H9 (cell line): ENCODE measurements at regions not wholly inside any gene's neighbourhood (a gene's known extent, or its start where the extent isn't known, plus 50 kb on each side); places are given as distances from the start of the nearest gene placed in this dataset.

ENCODE experiments used
- DNase-seq: peaks from one replicate; pipeline ENCODE4 v3.0.0-alpha.2; 2017
- H2AFZ ChIP-seq: one replicate; pipeline ENCODE4 v1.6.1; 2013; ENCODE audit warnings: mild to moderate bottlenecking, low read length, control low read depth, moderate library complexity
- H2AK5ac ChIP-seq: 2 replicates; pipeline ENCODE4 v1.6.1; 2013; ENCODE audit warnings: low read length, control low read depth, mixed read lengths; ENCODE audit not compliant: insufficient read length
- H2BK120ac ChIP-seq: one replicate; pipeline ENCODE4 v1.6.1; 2013; ENCODE audit warnings: low read depth, mild to moderate bottlenecking, low read length, control low read depth, inconsistent platforms; ENCODE audit not compliant: poor library complexity, severe bottlenecking
- H2BK12ac ChIP-seq: 2 replicates; pipeline ENCODE4 v1.6.1; 2013; ENCODE audit warnings: low read length, control low read depth, mixed read lengths, low read depth; ENCODE audit not compliant: insufficient read length
- H2BK15ac ChIP-seq: 2 replicates; pipeline ENCODE4 v1.6.1; 2013; ENCODE audit warnings: low read depth, low read length, control low read depth
- H2BK20ac ChIP-seq: one replicate; pipeline ENCODE4 v1.6.1; 2013; ENCODE audit warnings: low read depth, mild to moderate bottlenecking, low read length, control low read depth, inconsistent platforms; ENCODE audit not compliant: poor library complexity, severe bottlenecking
- H2BK5ac ChIP-seq: 2 replicates; pipeline ENCODE4 v1.6.1; 2013; ENCODE audit warnings: low read length, control low read depth, mixed read lengths; ENCODE audit not compliant: insufficient read length
- H3K14ac ChIP-seq: 2 replicates; pipeline ENCODE4 v1.6.1; 2013; ENCODE audit warnings: low read length, control low read depth; ENCODE audit not compliant: insufficient read depth
- H3K18ac ChIP-seq: 2 replicates; pipeline ENCODE4 v1.6.1; 2013; ENCODE audit warnings: low read depth, mild to moderate bottlenecking, mixed read lengths, low read length, control low read depth; ENCODE audit not compliant: insufficient read length
- H3K23ac ChIP-seq: 2 replicates; pipeline ENCODE4 v1.6.1; 2013; ENCODE audit warnings: low read length, control low read depth, mixed read lengths, low read depth; ENCODE audit not compliant: insufficient read length
- H3K23me2 ChIP-seq: 2 replicates; pipeline ENCODE4 v1.6.1; 2013; ENCODE audit warnings: low read depth, mild to moderate bottlenecking, mixed read lengths, low read length, control low read depth; ENCODE audit not compliant: insufficient read length, poor library complexity, severe bottlenecking
- H3K27ac ChIP-seq: 2 replicates; pipeline ENCODE4 v1.5.1; 2013; ENCODE audit warnings: low read length, control low read depth, mixed read lengths, low read depth; ENCODE audit not compliant: insufficient read length
- H3K27me3 ChIP-seq: 2 replicates; pipeline ENCODE4 v1.6.1; 2013; ENCODE audit warnings: low read length, control low read depth, inconsistent platforms; ENCODE audit not compliant: insufficient read depth
- H3K4ac ChIP-seq: 2 replicates; pipeline ENCODE4 v1.6.1; 2013; ENCODE audit warnings: low read depth, mild to moderate bottlenecking, control low read depth, inconsistent platforms, low read length, moderate library complexity
- H3K4me1 ChIP-seq: 2 replicates; pipeline ENCODE4 v1.6.1; 2013; ENCODE audit warnings: low read length, control low read depth, inconsistent platforms; ENCODE audit not compliant: insufficient read depth
- H3K4me2 ChIP-seq: 2 replicates; pipeline ENCODE4 v1.6.1; 2013; ENCODE audit warnings: low read length, control low read depth, mixed read lengths; ENCODE audit not compliant: insufficient read length, insufficient read depth
- H3K56ac ChIP-seq: 2 replicates; pipeline ENCODE4 v1.6.1; 2013; ENCODE audit warnings: low read depth, mild to moderate bottlenecking, mixed read lengths, low read length, control low read depth; ENCODE audit not compliant: insufficient read length
- H3K79me1 ChIP-seq: 2 replicates; pipeline ENCODE4 v1.6.1; 2013; ENCODE audit warnings: low read depth, mild to moderate bottlenecking, moderate library complexity, low read length, control low read depth, inconsistent platforms; ENCODE audit not compliant: insufficient read depth, poor library complexity, severe bottlenecking
- H3K79me2 ChIP-seq: 2 replicates; pipeline ENCODE4 v1.6.1; 2013; ENCODE audit warnings: low read length, control low read depth, inconsistent platforms; ENCODE audit not compliant: insufficient read depth
- H3K9ac ChIP-seq: 2 replicates; pipeline ENCODE4 v1.6.1; 2013; ENCODE audit warnings: low read length, control low read depth, mixed read lengths; ENCODE audit not compliant: insufficient read length; ENCODE audit errors: extremely low read depth
- H3K9me3 ChIP-seq: one replicate; pipeline ENCODE4 v1.6.1; 2013; ENCODE audit warnings: low read depth, low read length, inconsistent platforms; ENCODE audit not compliant: control insufficient read depth
- H3T11ph ChIP-seq: one replicate; pipeline ENCODE4 v1.6.1; 2013; ENCODE audit warnings: mild to moderate bottlenecking, low read length, control low read depth, inconsistent platforms
- H4K20me1 ChIP-seq: one replicate; pipeline ENCODE4 v1.6.1; 2013; ENCODE audit not compliant: control insufficient read depth, insufficient read length, insufficient read depth
- H4K5ac ChIP-seq: 2 replicates; pipeline ENCODE4 v1.6.1; 2013; ENCODE audit warnings: low read depth, mild to moderate bottlenecking, mixed read lengths, low read length, control low read depth; ENCODE audit not compliant: insufficient read length
- H4K8ac ChIP-seq: replicated peaks from 2 replicates; pipeline ENCODE4 v1.6.1; 2013; ENCODE audit warnings: low read length, control low read depth, mixed read lengths, low read depth; ENCODE audit not compliant: insufficient read length
- H4K91ac ChIP-seq: 2 replicates; pipeline ENCODE4 v1.6.1; 2013; ENCODE audit warnings: low read depth, mild to moderate bottlenecking, moderate library complexity, mixed read lengths, low read length, control low read depth; ENCODE audit not compliant: insufficient read length
- H3K27ac Mint-ChIP-seq, 3 experiments: 2 replicates in 2 of 3; 3 replicates in 1 of 3; pipeline ENCODE4 v1.8.0; 2020 to 2021; ENCODE audit warnings: mixed read lengths in 3 of 3, mild to moderate bottlenecking in 1 of 3, moderate library complexity in 1 of 3
- H3K27me3 Mint-ChIP-seq: 2 replicates; pipeline ENCODE4 v1.8.0; 2021; ENCODE audit warnings: low read depth, mild to moderate bottlenecking, moderate library complexity, mixed read lengths
- H3K36me3 Mint-ChIP-seq, 3 experiments: 2 replicates in 2 of 3; 3 replicates in 1 of 3; pipeline ENCODE4 v1.8.0; 2020 to 2021; ENCODE audit warnings: low read depth in 3 of 3, mixed read lengths in 3 of 3; ENCODE audit not compliant: insufficient read depth in 1 of 3
- H3K4me1 Mint-ChIP-seq, 2 experiments: 2 replicates each; pipeline ENCODE4 v1.8.0; 2020; ENCODE audit warnings: mixed read lengths in 2 of 2
- H3K4me3 Mint-ChIP-seq, 2 experiments: 2 replicates in 1 of 2; 3 replicates in 1 of 2; pipeline ENCODE4 v1.8.0; 2020 to 2021; ENCODE audit warnings: mild to moderate bottlenecking in 2 of 2, mixed read lengths in 2 of 2, moderate library complexity in 1 of 2
- H3K9me3 Mint-ChIP-seq, 2 experiments: 2 replicates in 1 of 2; 3 replicates in 1 of 2; pipeline ENCODE4 v1.8.0; 2020; ENCODE audit warnings: mild to moderate bottlenecking in 2 of 2, mixed read lengths in 2 of 2, moderate library complexity in 1 of 2
- CTCF ChIP-seq: fragments of 200-600 bp; sonication (generic); conservative IDR thresholded peaks from 3 replicates; pipeline ENCODE4 v1.8.0; 2021; ENCODE audit warnings: antibody characterized with exemption, mild to moderate bottlenecking
- WGBS: extraction: QIAGEN DNeasy Blood & Tissue Kit; methylation state at CpG from one replicate; pipeline ENCODE4 v1.1.7; 2013; ENCODE audit warnings: missing lambda C conversion rate, low lambda C conversion rate, mixed read lengths; ENCODE audit not compliant: insufficient read length; ENCODE audit errors: extremely low coverage; 5-methylcytosine and 5-hydroxymethylcytosine counted together

- Histone ChIP-seq H2BK15ac (no peak overlapping the region), H3K9ac (no peak overlapping the region), H3K4me2 (no peak overlapping the region), H3K27ac (no peak overlapping the region), H2BK5ac (no peak overlapping the region), H2AFZ (no peak overlapping the region), H2BK20ac (no peak overlapping the region), H3K79me2 (no peaks in the 10 kb centered on the region), H2BK120ac (no peak overlapping the region), H3K14ac (no peak overlapping the region), H2BK12ac (no peak overlapping the region), H4K91ac (no peak overlapping the region), H4K8ac (no peak overlapping the region), H4K20me1 (no peaks in the 10 kb centered on the region), H3K79me1 (no peaks in the 10 kb centered on the region), H3K18ac (no peak overlapping the region), H3K4ac (no peak overlapping the region), H3K23ac (no peak overlapping the region), H3K56ac (no peak overlapping the region), H4K5ac (no peak overlapping the region), H3K9me3 (no peaks in the 10 kb centered on the region), H3T11ph (no peak overlapping the region), H3K27me3 (no peaks in the 10 kb centered on the region), H2AK5ac (no peak overlapping the region), H3K4me1 (no peaks in the 10 kb centered on the region), H3K23me2 (no peaks in the 10 kb centered on the region)
- TF ChIP-seq CTCF = no peak
- Mint-ChIP-seq H3K27me3 (peaks cover 12% of the 10 kb centered on the region), H3K27ac (no peak overlapping the region), H3K9me3 (peaks cover 15 to 22% of the 10 kb centered on the region in 2 experiments), H3K4me3 (no peak overlapping the region), H3K4me1 (peaks cover 7 to 12% of the 10 kb centered on the region in 2 experiments), H3K36me3 (peaks cover 1 to 17% (median 2%) of the 10 kb centered on the region in 3 experiments; a peak in 5 of 7 replicates)
- no peak for DNase-seq
- no CpG with 5 or more reads among the region's 5 CpGs for WGBS
Measured at GRCh38 chr21:38205940-38206339, 50.9 kb upstream of the KCNJ15 start.
